ENCODE measurements at regions not wholly inside any gene's neighbourhood (a gene's known extent, or its start where the extent isn't known, plus 50 kb on each side); places are given as distances from the start of the nearest gene placed in this dataset.

- TF ChIP-seq CTCF (IDR thresholded peaks at IDR 0.05) (no peak), POLR2AphosphoS5 (IDR thresholded peaks at IDR 0.05; ENCODE audit: low read depth, low read length) (no peak), SIN3A (IDR thresholded peaks at IDR 0.05; ENCODE audit: borderline replicate concordance, insufficient read depth, low read depth, low read length) (no peak)
These were observed 255.5 kb upstream of the N4BP1 start for GRCh38 chr16:48865520-48865919.

Data from Panc1 (cell line).